Esophagus muscularis mucosa (tissue), 3 donors: ENCODE measurements at regions not wholly inside any gene's neighbourhood (a gene's known extent, or its start where the extent isn't known, plus 50 kb on each side); places are given as distances from the start of the nearest gene placed in this dataset.

Experiments
- POLR2A ChIP-seq: fragments of 450-650 bp; IDR thresholded peaks from one replicate; pipeline ENCODE4 v1.6.1; 2017; ENCODE audit warnings: antibody characterized with exemption, moderate library complexity, mild to moderate bottlenecking, low read depth
- POLR2AphosphoS5 ChIP-seq, 2 donors: sonication (generic); formaldehyde crosslinking; IDR thresholded peaks; one replicate each; pipeline ENCODE4 v1.6.1; 2017; ENCODE audit warnings: antibody characterized with exemption in 2 of 2
- TF ChIP-seq, protein P1 (sequence below), 3 experiments: fragments of 200-600 bp in 2 of 3; fragments of 450-650 bp in 1 of 3; sonication (generic) in 2 of 3; IDR thresholded peaks; one replicate each; pipeline ENCODE4 v1.5.1; 2017 to 2019; ENCODE audit warnings: antibody characterized with exemption in 3 of 3, mild to moderate bottlenecking in 2 of 3, moderate library complexity in 1 of 3

DNA sequence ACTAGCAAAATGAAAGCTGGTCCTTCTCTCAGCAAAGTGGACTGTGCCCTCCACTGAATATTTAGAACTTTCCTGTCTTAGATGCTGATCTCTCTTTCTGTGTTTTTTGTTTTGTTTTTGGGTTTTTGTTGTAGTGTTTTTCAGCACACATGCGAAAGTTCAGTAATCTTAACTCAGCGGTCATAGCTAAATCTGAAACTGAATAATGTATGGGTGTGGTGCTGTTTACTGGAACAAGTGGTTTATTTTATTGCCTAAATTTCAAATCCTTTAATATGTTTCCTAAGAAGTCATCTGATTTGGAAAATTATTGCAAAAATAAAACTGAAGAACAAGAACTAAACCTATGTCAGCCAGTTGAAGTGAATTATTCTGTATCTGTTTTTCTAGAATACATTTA lies 116.0 kb upstream of the LRIG3 start:
- TF ChIP-seq, protein P1, sequence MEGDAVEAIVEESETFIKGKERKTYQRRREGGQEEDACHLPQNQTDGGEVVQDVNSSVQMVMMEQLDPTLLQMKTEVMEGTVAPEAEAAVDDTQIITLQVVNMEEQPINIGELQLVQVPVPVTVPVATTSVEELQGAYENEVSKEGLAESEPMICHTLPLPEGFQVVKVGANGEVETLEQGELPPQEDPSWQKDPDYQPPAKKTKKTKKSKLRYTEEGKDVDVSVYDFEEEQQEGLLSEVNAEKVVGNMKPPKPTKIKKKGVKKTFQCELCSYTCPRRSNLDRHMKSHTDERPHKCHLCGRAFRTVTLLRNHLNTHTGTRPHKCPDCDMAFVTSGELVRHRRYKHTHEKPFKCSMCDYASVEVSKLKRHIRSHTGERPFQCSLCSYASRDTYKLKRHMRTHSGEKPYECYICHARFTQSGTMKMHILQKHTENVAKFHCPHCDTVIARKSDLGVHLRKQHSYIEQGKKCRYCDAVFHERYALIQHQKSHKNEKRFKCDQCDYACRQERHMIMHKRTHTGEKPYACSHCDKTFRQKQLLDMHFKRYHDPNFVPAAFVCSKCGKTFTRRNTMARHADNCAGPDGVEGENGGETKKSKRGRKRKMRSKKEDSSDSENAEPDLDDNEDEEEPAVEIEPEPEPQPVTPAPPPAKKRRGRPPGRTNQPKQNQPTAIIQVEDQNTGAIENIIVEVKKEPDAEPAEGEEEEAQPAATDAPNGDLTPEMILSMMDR (IDR thresholded peaks at IDR 0.05): no peak
- TF ChIP-seq POLR2A: no peak
- TF ChIP-seq POLR2AphosphoS5 (IDR thresholded peaks at IDR 0.05): no peak
